HL-60/S4 treated with retinoic acid at 250 ng/mL for 4 days and 3 days (cell line): ENCODE measurements at regions not wholly inside any gene's neighbourhood (a gene's known extent, or its start where the extent isn't known, plus 50 kb on each side); places are given as distances from the start of the nearest gene placed in this dataset.

Experiments used
- in situ Hi-C: fragments of 300-500 bp; cut with MboI; formaldehyde crosslinking; loops from 2 replicates; pipeline ENCODE4 v1.7.0; 2022; ENCODE audit warnings: low sequenced_read_pairs

DNA sequence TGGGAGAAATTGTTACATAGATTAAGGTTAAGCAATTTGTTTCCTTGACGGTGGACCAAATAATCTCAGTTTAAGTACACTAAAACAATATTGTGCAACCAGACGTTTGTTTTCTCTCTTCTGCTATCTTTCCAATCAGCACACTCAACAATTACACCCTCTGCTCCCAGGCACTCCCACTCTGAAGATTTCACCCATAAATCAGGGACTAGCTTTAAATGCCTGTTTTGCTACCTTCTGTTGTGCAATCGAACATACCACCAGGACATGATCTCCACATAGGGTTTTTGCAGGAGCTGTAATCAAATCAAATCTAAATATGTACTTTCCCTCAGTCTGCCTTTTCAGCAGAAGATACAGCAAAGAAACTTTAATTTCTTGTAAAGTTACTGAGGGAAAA, 405.8 kb upstream of the TLE4 start:
- in situ Hi-C loops, result no loop called here

DNA sequence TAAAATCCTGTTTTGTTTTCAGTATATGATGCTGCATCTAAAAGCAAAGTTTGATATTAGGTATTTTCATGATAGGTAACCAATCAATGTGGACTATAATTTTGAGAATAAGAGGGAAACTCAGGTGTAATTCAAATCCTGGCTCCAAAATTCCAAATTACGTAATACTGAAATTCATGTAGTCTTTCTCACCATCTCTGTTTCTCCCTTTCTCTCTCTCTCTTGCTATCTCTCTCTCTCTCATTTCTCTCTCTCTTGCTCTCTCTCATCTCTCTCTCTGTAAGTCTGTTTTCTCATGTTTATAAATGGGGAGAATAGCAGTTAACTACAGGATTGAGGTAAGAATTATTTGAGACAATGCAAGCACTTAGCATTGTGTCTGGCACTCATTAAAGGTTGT, 401.1 kb upstream of the TLE4 start:
- in situ Hi-C loops, result no loop called here

DNA sequence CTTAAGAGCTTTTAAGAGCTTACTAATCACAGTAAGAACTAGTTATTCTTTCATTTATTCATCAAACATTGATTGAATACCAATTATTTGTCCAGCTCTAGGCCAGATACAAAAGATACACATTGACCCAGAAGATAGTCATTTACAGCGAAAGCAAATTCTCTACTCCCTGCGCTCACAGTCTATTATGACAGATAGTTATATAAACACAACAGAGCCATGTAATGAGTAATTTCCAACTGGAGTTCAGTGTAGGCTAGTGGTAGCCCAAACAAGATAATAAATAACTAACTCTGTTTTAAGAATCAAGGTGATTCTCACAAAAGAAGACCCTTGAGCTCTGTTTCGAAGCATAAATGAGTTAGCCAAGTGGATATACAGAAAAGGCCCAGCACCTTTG, 397.8 kb upstream of the TLE4 start:
- in situ Hi-C loops, result no loop called here

DNA sequence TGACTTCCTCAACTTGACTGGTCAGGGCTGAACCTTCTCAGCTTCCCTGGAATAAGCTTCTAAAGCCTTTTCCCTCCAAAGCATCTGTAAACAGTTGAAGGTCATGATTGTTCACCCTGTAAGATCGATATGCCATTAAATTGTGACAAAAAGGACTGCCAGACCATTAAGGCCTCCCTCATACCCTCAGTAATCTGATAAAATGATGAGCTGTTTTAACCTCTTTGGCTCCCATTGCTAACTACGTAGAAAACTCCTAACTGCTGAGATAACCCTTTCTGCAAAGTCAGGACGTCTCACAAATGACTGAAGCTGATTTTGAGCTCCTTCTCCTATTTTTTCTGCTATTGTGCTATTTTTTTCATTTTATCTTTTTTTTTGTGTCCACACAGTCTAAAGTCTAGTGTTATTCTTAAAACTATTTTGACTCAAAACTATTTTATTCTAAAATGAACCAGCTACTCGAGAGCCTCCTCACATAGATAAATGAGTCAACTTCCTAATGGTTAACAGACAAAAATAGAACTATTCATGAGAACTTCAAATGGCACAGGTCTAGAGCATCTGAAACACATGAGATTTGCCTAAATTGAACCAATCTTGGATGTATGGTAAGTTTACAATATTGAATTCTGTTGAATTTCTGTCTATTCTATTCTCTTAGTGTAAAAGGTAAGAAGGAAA, 395.6 kb upstream of the TLE4 start:
- in situ Hi-C loops, result no loop called here

DNA sequence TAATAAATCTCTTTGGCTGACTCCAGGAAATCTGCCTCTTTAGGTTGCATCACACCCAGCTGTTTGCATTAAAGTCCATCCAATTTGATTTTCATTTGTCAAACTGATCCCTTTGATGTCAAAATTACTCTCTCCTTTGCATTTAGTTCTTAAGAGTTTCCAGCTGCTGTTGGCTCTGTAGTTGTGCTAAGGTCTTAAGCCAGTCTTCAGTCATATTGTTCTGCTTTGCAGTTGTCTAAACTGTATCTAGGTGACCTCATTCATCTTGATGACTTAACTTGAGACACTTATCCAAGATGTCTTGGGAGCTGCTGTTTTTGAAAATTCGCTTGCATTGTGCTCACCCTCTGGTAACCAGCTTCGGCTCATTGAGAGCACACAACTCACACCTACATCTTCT, 386.9 kb upstream of the TLE4 start:
- in situ Hi-C loops, result no loop called here

DNA sequence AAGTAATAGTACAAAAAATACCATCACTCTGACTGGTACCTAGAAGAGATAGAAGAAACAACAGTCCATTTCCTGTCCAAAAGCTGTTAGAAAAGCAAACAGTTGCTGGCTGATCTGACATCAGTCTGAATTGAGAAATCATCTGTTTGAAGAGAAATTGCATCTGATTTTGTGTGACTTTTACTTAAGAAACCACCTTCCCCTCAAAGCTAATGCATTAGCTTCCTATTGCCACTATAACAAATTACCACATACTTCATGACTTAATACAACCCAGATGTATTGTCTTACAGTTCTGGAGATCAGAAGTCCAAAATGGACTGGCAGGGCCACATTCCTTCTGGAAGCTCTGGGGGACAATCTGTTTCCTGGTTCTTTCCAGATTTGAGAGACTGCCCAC, 385.9 kb upstream of the TLE4 start:
- in situ Hi-C loops, result no loop called here

DNA sequence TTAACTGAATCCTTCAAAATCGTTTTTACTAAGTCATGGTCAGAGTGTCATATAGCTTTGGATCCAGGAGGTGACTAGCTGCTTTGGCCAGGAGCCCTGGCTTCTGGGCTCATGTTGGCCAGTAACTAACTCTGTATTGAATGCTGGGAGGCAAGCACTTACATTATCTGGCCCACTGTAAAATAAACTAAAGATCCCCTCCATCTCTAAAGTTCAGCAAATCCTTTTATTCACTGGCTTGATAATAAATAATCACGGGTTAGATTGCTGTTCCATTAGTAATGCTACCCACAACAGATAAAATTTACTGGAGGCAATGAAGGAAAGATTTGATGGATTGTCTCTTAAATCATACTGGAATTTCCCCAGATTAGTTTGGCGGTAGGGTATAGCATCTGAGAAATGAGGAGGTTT, 382.2 kb upstream of the TLE4 start:
- in situ Hi-C loops, result no loop called here

DNA sequence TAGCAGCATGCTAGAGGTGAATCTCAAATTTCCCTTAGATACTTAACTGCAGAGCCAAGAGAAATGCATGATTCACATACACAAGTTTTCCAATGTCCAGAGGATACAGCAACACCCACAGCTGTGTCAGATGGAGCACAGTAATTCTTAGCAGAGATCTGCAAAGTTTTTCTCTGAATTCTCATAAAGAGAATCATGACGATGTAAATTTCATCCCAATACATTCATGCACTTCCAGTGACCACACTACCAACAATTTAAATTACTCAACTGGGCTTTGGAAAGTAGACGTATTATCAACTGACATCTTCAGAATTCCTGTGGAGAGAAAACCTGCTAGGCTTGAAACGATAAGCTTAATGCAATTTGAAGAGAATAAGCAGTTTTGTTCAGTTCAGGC, 378.8 kb upstream of the TLE4 start:
- in situ Hi-C loops, result no loop called here

DNA sequence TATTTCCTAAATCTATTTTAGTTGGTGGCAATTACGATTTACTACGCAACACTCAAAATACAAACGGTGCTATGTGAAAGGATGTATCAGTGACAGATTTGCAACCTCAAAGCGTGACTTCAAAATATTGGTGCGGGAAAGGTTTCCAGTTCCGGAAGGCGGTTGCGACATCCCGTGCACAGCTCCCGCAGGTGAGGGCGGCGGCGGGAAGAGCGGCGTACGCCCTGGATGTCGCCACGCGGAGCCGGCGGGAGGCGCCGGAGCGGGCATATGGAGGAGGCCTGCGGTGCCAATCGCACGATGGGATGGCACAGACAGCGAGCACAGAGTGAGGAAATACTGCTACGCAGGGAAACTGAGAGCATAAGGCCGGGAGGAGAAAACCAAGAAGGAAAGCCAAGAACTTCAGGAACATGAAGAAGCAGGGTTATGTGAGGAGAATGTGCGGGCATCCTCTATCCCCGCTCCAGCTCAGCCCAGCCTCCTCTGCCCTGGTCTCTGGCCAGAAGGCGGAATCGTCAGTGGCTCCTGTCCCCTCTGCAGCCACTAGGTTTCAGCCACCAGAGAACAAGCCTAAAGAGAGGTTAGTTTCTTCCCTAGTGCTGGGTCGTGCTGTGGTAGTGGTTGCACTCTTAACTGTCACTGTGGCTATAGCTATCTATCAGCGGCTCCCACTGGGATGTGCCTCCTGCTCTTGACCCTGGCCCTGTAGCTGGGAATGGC, 378.1 kb upstream of the TLE4 start:
- in situ Hi-C loops, result no loop called here

DNA sequence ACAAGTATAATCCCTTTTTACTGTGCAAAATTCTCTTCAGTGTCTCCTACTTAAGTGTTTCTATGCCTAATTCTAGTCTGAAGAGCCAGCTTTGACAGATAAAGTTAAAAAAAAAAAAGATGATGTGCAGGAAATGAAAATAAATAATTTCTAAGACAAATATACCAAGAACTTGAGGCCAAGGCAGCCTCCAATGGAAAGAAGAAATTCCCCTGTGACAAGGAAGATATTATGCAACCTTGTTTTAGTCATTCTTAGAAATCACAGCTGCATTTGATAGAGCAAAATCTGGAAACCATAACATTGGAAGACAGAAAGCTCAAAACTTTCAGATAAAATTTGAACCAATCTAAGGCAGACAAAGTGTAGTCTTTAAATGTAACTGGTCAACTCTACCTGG, 375.9 kb upstream of the TLE4 start:
- in situ Hi-C loops, result no loop called here

DNA sequence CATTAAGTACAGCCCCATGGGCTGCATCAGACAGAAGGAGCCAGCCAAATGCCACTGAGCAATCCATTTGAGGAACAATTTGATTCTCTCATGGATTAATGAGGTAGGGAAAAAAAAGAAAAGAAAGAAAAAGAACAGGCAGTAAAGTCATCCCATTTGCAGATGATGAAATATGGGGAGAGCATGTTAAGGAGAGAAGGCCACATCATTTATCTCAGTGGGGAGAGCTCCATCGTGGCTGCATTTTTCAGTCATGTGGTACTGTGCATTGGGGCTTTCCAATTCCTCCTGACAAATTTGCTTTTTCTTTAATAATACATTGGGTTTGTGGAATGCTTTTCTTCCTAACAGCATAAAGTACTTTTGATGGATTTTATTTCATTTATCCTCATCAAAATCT, 375.2 kb upstream of the TLE4 start:
- in situ Hi-C loops, result no loop called here

DNA sequence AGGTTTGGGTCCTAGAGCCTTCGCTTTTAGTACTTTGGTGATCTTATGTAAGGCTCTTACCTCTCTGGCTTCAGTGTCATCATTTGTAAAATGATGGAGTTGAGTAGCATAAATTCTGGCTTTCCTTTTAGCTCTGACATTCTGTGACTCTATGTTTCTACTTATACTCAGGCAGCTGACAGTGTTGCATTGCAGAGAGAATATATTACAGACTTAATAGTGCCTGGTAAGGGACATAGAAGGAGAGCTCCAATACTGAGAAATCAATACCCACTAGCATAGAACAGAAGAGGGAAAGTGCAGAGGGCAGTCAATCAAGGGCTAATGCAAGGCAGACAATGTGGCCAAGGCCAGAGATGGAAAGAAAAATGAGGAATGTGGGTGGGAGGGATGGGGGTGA, 371.4 kb upstream of the TLE4 start:
- in situ Hi-C loops, result no loop called here

DNA sequence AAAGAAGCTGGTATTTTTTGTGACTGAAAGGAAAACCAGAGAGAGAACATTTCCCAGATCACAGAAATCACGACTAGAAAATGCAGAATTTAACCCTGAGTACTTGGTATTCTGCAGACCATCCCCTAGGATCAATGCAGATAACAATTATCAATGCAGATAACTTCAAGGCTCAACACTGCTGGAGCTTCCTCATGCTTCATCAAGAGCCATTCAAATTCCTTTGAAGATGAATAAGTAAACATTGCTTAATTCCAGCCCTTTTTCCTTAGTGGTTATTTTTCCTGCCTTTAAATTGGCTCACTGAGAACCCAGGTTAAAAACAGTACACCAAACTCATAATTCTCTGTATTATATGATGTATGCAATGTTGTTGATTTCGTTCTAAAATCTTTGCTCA, 370.1 kb upstream of the TLE4 start:
- in situ Hi-C loops, result no loop called here

DNA sequence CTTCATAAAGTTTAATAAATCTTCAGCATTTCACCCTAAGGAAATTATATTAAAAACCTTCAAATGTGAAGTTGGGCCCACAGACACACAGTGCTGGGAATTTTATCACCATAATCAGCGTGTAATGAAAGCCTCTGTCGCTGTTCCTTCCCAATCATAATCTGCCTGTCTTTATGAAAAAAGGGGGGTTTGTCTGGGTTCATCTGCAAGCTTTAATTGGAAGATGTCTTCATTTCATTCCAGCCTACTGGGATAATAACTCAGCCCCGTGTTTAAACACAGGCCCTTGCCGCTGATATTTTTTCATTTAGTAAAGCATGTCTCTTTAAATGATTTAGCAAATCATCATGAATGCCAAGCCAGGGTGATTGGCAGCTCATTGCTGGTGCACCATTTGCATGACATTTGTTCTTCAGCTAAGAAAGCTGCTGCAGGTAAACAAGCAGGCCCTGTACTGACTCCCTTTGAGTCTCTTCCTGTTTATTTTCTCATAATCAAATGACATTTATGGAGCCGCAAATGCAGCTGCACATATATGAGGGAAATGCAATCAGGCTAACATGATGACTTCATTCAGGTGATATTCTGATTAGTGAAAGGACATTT, 362.9 kb upstream of the TLE4 start:
- in situ Hi-C loops, result no loop called here

DNA sequence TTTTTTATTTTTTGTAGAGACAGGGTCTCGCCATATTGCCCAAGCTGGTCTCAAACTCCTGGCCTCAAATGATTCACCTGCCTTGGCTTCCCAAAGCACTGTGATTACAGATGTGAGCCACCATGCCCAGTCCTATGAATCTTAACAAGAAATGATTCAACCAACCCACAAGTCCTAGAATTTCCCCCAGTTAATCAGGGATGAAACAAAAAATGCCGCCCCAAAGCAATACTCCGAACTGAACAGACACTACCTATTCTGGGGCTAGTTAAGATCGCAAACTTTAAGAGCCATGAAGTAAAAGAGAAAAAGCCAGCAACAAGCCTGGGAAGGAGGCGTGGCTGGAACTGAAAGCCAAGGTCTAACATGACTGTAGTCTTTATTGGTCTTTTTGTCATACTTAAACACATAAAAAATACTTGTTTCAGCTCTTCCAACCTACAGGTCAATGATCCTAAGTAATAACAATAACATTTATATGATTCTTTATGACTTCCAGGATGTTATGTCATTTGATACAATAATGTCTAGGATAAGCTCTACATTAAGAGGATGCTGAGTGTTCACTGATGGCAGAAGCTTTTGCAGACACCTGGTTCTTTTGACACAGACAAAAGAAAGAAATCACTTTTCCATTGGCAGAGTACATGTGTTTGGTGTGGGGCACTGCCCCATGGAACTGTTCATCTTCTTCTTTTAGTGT, 361.1 kb upstream of the TLE4 start:
- in situ Hi-C loops, result no loop called here

DNA sequence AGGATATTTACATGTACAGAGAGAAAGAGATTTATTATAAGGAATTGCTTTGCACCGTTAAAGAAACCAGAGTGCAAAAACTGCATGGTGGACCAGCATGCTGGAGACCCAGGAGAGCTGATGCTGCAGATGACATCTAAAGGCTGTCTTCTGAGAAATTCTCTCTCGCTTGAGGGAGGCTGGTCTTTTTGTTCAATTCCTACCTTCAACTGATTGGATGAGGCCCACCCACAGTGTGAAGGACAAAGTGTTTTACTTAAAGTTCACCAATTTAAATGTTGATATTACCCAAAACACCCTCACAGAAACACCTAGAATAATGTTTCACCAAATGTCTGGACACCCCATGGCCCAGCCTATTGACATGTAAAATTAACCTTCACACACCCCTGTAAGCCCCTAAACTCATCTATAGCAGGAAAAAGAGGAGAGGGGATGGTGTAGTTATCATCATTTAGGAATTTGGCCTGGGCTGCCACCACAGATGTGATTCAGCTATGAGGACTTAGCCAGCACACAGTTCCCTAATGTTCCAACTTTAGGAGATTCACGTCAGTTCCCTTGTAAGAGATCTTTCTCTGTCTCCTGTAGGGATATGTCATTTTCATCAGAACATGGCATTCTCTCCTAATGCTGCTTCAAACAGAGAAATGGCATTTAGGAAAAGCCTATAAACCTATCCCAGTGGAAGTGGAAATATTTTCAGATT, 358.2 kb upstream of the TLE4 start:
- in situ Hi-C loops, result no loop called here

DNA sequence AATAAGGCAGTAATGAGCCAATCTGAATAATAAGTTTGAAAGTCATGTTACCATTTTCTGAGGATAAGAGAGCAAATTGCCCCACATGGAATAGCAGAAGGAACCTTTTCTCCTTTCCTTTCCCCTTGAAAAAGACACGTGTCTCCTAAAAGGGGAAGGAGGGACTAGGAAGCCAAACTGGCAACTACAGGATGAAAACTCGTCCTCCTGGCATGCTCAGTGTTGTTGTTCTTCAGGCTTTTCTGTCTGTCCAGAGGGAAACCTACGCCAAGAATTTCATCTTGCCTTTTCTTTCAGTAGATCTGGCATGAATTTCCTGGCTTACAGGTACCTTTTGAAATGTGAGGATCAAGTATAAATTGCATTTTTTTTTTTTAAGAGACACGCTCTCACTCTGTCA, 355.9 kb upstream of the TLE4 start:
- in situ Hi-C loops, result no loop called here

DNA sequence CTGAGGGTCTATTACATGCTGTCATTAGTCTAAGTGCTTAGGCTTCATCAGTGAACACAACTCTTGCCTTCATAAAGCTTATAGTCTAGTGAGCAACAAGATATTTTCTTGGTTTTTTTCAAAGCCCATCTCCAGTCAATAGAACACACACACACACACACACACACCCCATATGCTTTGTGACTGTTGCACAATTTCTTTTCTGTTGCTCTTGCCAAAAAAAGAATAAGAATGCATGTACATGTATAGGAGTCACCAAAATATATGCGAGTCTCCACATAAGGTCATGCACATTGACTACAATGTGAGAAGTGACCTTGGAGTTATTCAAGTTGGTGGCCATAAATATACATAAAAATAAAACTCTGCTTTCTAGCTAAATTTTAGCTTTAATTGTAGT, 351.5 kb upstream of the TLE4 start:
- in situ Hi-C loops, result no loop called here

DNA sequence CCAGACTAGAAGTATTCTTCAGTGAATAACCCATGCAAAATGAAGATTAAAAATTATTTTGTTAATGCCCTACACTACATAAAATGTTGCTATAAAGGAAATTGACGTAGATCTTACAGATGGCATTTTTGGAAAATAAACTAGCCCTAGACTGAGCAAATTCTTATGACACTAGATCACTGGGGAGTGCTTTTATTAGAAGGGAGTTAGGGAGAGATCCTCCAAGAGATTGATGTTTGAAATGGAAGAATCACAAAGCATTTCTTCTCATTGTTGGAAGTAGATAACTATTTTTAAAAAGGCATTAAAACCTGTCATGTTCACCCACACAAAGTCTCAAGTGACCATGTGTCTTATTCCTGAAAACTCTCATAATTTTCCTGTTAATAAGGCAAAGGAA, 351.1 kb upstream of the TLE4 start:
- in situ Hi-C loops, result no loop called here

DNA sequence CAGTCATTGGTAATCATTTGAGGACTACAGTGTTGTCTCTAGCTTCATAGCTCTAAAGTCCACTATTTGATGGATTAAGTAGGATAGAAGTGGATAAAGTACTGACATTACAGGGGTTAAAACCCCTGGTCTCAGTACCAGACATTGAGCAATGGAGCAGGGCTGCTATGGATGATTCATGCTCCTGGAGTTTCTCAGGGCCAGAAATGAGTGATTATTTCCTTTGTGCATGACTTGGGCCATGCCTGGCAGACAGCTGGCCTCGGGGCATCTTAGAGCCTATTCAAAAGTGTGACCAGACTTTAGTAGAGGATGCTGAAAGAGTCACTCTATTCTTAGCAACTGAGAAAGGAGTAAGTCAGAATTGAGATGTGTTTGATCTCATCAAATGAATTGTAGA, 350.7 kb upstream of the TLE4 start:
- in situ Hi-C loops, result no loop called here

DNA sequence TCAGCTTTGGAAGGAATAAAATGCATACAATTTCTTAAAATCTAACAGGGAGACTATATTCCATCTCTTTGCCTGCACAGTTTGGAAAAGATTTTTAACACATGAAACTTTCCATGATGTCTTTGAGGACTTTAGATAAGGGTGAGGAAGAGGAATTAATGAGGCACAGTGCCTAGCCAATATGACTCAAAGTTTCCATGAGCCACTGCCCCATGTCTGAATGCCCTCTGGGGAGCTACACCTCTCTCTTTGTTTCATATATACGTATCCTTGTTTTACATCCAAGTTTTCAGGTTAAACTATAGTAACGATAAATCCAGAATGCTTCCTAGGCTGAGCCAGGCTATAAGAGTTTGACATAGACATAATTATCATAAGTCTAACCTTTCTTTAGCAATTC, 349.3 kb upstream of the TLE4 start:
- in situ Hi-C loops, result no loop called here
